ENCODE measurements at regions not wholly inside any gene's neighbourhood (a gene's known extent, or its start where the extent isn't known, plus 50 kb on each side); places are given as distances from the start of the nearest gene placed in this dataset.

DNA sequence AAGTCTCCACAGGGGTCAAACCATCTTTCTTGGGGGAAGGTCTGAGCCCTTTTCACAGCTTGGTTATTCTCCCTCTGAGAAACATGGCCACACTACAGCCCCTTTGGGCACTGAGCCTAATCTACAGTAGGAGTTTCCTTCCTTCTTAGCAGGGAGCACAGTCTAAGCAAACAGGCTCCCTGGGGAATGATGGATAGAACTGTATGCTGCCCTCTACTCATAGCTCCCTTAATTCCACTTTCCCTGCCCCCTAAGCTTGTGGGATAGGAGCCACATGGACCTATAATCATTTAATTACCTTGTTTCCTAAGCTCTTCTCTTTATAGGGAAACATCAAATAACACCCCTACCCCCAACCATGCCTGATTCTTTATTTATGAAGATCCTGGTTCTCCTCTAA is 442.1 kb upstream of the MEX3C start:
- Histone ChIP-seq H3K27me3 (ENCODE audit: control insufficient read depth, insufficient read depth, low read length, poor library complexity, severe bottlenecking) (no peaks in the 10 kb centered on the region), H3K4me3 (ENCODE audit: low read length) (no peak overlapping the region), H3K36me3 (ENCODE audit: control insufficient read depth, insufficient read depth, low read length) (peaks cover 4% of the 10 kb centered on the region), H3K27ac (ENCODE audit: low read depth, low read length) (no peak overlapping the region), H3K9me3 (ENCODE audit: control insufficient read depth, low read length) (peaks cover 46% of the 10 kb centered on the region), H3K4me1 (ENCODE audit: control insufficient read depth, insufficient read depth, low read length) (peaks cover 3% of the 10 kb centered on the region), H3K9ac (ENCODE audit: extremely low read depth, low read length, poor library complexity, severe bottlenecking) (no peak overlapping the region)
- Mint-ChIP-seq H3K36me3 (ENCODE audit: low read depth) (peaks cover 30% of the 10 kb centered on the region), H3K9me3 (peaks cover 47% of the 10 kb centered on the region), H3K27ac (no peak overlapping the region), H3K4me1 (peaks cover 33% of the 10 kb centered on the region), H3K4me3 (no peak overlapping the region), H3K27me3 (ENCODE audit: insufficient read depth) (no peaks in the 10 kb centered on the region)
- DNase-seq = no peak
- TF ChIP-seq, protein P1, sequence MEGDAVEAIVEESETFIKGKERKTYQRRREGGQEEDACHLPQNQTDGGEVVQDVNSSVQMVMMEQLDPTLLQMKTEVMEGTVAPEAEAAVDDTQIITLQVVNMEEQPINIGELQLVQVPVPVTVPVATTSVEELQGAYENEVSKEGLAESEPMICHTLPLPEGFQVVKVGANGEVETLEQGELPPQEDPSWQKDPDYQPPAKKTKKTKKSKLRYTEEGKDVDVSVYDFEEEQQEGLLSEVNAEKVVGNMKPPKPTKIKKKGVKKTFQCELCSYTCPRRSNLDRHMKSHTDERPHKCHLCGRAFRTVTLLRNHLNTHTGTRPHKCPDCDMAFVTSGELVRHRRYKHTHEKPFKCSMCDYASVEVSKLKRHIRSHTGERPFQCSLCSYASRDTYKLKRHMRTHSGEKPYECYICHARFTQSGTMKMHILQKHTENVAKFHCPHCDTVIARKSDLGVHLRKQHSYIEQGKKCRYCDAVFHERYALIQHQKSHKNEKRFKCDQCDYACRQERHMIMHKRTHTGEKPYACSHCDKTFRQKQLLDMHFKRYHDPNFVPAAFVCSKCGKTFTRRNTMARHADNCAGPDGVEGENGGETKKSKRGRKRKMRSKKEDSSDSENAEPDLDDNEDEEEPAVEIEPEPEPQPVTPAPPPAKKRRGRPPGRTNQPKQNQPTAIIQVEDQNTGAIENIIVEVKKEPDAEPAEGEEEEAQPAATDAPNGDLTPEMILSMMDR (conservative IDR thresholded peaks at IDR 0.05) = no peak

DNA sequence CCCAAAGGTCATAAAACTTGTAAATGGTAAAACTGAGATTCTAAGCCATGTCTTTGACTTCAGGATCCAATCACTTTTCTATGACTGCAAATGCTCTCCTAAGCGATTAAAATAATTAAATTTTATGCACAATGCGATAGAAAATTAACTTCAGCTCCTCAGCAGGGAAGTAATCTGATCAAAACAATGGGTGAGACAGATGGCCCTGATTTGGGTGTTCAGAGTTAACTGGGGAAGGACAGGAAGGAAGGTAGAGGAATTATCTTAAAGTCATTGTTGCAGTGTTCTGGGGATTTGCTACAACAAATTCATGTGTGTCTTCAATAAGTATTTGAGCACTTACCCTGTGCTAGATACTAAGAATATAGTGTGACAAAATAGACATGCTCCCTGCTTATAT is 446.0 kb upstream of the MEX3C start:
- peaks cover 10% of the 10 kb centered on the region for H3K9me3 Mint-ChIP-seq
- Histone ChIP-seq H3K9ac (ENCODE audit: extremely low read depth, low read length, poor library complexity, severe bottlenecking) (no peak overlapping the region), H3K9me3 (ENCODE audit: control insufficient read depth, low read length) (peaks cover 6% of the 10 kb centered on the region), H3K27me3 (ENCODE audit: control insufficient read depth, insufficient read depth, low read length, poor library complexity, severe bottlenecking) (no peaks in the 10 kb centered on the region), H3K4me1 (ENCODE audit: control insufficient read depth, insufficient read depth, low read length) (peaks cover 5% of the 10 kb centered on the region), H3K27ac (ENCODE audit: low read depth, low read length) (no peak overlapping the region), H3K36me3 (ENCODE audit: control insufficient read depth, insufficient read depth, low read length) (no peaks in the 10 kb centered on the region), H3K4me3 (ENCODE audit: low read length) (peak overlapping the region; percentile 37)
- TF ChIP-seq, protein P1 (conservative IDR thresholded peaks at IDR 0.05) = no peak
- H3K27me3 Mint-ChIP-seq (ENCODE audit: insufficient read depth) = no peaks in the 10 kb centered on the region
- H3K36me3 Mint-ChIP-seq (ENCODE audit: low read depth) = peaks cover 1% of the 10 kb centered on the region
- no peak overlapping the region for H3K4me3 Mint-ChIP-seq
- no peak for DNase-seq
- no peak overlapping the region for H3K27ac Mint-ChIP-seq
- H3K4me1 Mint-ChIP-seq = peaks cover 40% of the 10 kb centered on the region
- 86 to 100% methylated on average over 2 of the region's 2 CpGs for WGBS, 2 experiments (ENCODE audit: insufficient coverage in 1 of 2, insufficient read length in 1 of 2)

- Histone ChIP-seq H3K27ac (ENCODE audit: low read depth, low read length) (no peak overlapping the region), H3K4me3 (ENCODE audit: low read length) (no peak overlapping the region), H3K27me3 (ENCODE audit: control insufficient read depth, insufficient read depth, low read length, poor library complexity, severe bottlenecking) (no peaks in the 10 kb centered on the region), H3K9ac (ENCODE audit: extremely low read depth, low read length, poor library complexity, severe bottlenecking) (no peak overlapping the region), H3K4me1 (ENCODE audit: control insufficient read depth, insufficient read depth, low read length) (peaks cover 12% of the 10 kb centered on the region), H3K9me3 (ENCODE audit: control insufficient read depth, low read length) (no peaks in the 10 kb centered on the region), H3K36me3 (ENCODE audit: control insufficient read depth, insufficient read depth, low read length) (no peaks in the 10 kb centered on the region)
- Mint-ChIP-seq H3K36me3 (ENCODE audit: low read depth) (no peaks in the 10 kb centered on the region), H3K27ac (no peak overlapping the region), H3K27me3 (ENCODE audit: insufficient read depth) (no peaks in the 10 kb centered on the region), H3K9me3 (no peaks in the 10 kb centered on the region), H3K4me1 (peaks cover 41% of the 10 kb centered on the region), H3K4me3 (no peak overlapping the region)
- no peak for DNase-seq
- TF ChIP-seq, protein P1 (conservative IDR thresholded peaks at IDR 0.05) = no peak
Observed at GRCh38 chr18:51645607-51646006, 448.1 kb upstream of the MEX3C start.
